Cardiac muscle cell (in vitro differentiated cells and primary cell): ENCODE measurements at regions not wholly inside any gene's neighbourhood (a gene's known extent, or its start where the extent isn't known, plus 50 kb on each side); places are given as distances from the start of the nearest gene placed in this dataset.

ENCODE experiments used
- DNase-seq, 2 donors: peaks; one replicate each; pipeline versions ENCODE4 v3.0.0 to v3.0.0-alpha.2; 2010 to 2017; ENCODE audit warnings: low read depth in 1 of 2, low spot score in 1 of 2
- H3K27ac ChIP-seq: fragments of 200-600 bp; sonication (generic); 2 replicates; pipeline ENCODE4 v1.5.1; 2016
- H3K27me3 ChIP-seq: fragments of 200-600 bp; sonication (generic); 2 replicates; pipeline ENCODE4 v1.6.0; 2016; ENCODE audit warnings: control low read depth
- H3K36me3 ChIP-seq: fragments of 200-600 bp; sonication (generic); 2 replicates; pipeline ENCODE4 v1.5.1; 2016; ENCODE audit warnings: control low read depth
- H3K4me1 ChIP-seq: fragments of 200-600 bp; sonication (generic); 2 replicates; pipeline ENCODE4 v1.8.1; 2017; ENCODE audit warnings: low read depth, mild to moderate bottlenecking, mixed run types
- H3K4me3 ChIP-seq: fragments of 200-600 bp; sonication (generic); 2 replicates; pipeline ENCODE4 v1.5.1; 2016; ENCODE audit warnings: mild to moderate bottlenecking
- H3K9me3 ChIP-seq: fragments of 200-600 bp; sonication (generic); 2 replicates; pipeline ENCODE4 v1.5.1; 2017; ENCODE audit warnings: low read depth, mild to moderate bottlenecking, control low read depth
- CTCF ChIP-seq: IDR thresholded peaks from 2 replicates; pipeline ENCODE4 v1.5.1; 2012; ENCODE audit warnings: low read depth, mild to moderate bottlenecking, low read length

- no peaks in the 10 kb centered on the region for H3K27me3 ChIP-seq
- no peak for TF ChIP-seq CTCF
- no peaks in the 10 kb centered on the region for H3K9me3 ChIP-seq
- no peaks in the 10 kb centered on the region for H3K4me1 ChIP-seq
- H3K36me3 ChIP-seq = no peaks in the 10 kb centered on the region
- no peak overlapping the region for H3K27ac ChIP-seq
- H3K4me3 ChIP-seq = no peak overlapping the region
- no peak for DNase-seq
These were observed 60.8 kb upstream of the FAM3C start for GRCh38 chr7:121456785-121457359.

- no peak overlapping the region for H3K4me3 ChIP-seq
- no peaks in the 10 kb centered on the region for H3K4me1 ChIP-seq
- DNase-seq = no peak
- H3K36me3 ChIP-seq = no peaks in the 10 kb centered on the region
- no peak for TF ChIP-seq CTCF
- no peaks in the 10 kb centered on the region for H3K27me3 ChIP-seq
- no peak overlapping the region for H3K27ac ChIP-seq
- H3K9me3 ChIP-seq = no peaks in the 10 kb centered on the region
These were observed 59.9 kb upstream of the FAM3C start for GRCh38 chr7:121456015-121456414.

GRCh38 chr7:121452389-121452788 is 56.3 kb upstream of the FAM3C start:
- no peak for DNase-seq
- no peak for TF ChIP-seq CTCF
- Histone ChIP-seq H3K27ac (no peak overlapping the region), H3K36me3 (no peaks in the 10 kb centered on the region), H3K4me1 (no peaks in the 10 kb centered on the region), H3K4me3 (no peak overlapping the region), H3K27me3 (no peaks in the 10 kb centered on the region), H3K9me3 (no peaks in the 10 kb centered on the region)

GRCh38 chr7:121451367-121452094 is 55.4 kb upstream of the FAM3C start:
- Histone ChIP-seq H3K36me3 (no peaks in the 10 kb centered on the region), H3K4me1 (no peaks in the 10 kb centered on the region), H3K27me3 (no peaks in the 10 kb centered on the region), H3K27ac (no peak overlapping the region), H3K4me3 (no peak overlapping the region), H3K9me3 (no peaks in the 10 kb centered on the region)
- no peak for DNase-seq
- TF ChIP-seq CTCF = no peak

- no peak for TF ChIP-seq CTCF
- H3K4me3 ChIP-seq = no peak overlapping the region
- no peak for DNase-seq
- H3K27ac ChIP-seq = no peak overlapping the region
- no peaks in the 10 kb centered on the region for H3K9me3 ChIP-seq
- H3K36me3 ChIP-seq = no peaks in the 10 kb centered on the region
- H3K4me1 ChIP-seq = no peaks in the 10 kb centered on the region
- H3K27me3 ChIP-seq = no peaks in the 10 kb centered on the region
These were observed 54.6 kb upstream of the FAM3C start for GRCh38 chr7:121450631-121451198.
